NCI-H2171 treated with DMSO at 0.1 percent for 48 hours (cell line): ENCODE measurements at regions not wholly inside any gene's neighbourhood (a gene's known extent, or its start where the extent isn't known, plus 50 kb on each side); places are given as distances from the start of the nearest gene placed in this dataset.

Experiments used
- DNase-seq: peaks from one replicate; lab custom pipeline; 2025; lab: John Stamatoyannopoulos, UW

GRCh38 chr9:134502266-134502791, 139.3 kb upstream of the COL5A1 start:
- DNase-seq = no peak

- no peak for DNase-seq
These were observed 138.8 kb upstream of the COL5A1 start for GRCh38 chr9:134502809-134503211.

GRCh38 chr9:134503301-134504105, 138.1 kb upstream of the COL5A1 start:
- no peak for DNase-seq

GRCh38 chr9:134504106-134504385, 137.6 kb upstream of the COL5A1 start:
- DNase-seq = no peak

- DNase-seq = no peak
These were observed 136.6 kb upstream of the COL5A1 start for GRCh38 chr9:134505032-134505431.

GRCh38 chr9:134509281-134509680, 132.3 kb upstream of the COL5A1 start:
- DNase-seq = no peak

GRCh38 chr9:134509817-134510216, 131.8 kb upstream of the COL5A1 start:
- no peak for DNase-seq

- DNase-seq = peak; percentile 48
These were observed 127.1 kb upstream of the COL5A1 start for GRCh38 chr9:134514503-134514902.

- peak; percentile 21 for DNase-seq
These were observed 126.4 kb upstream of the COL5A1 start for GRCh38 chr9:134515026-134515821.

- DNase-seq = no peak
These were observed 125.1 kb upstream of the COL5A1 start for GRCh38 chr9:134516464-134516863.

- peak; percentile 99 for DNase-seq
These were observed 124.4 kb upstream of the COL5A1 start for GRCh38 chr9:134517069-134517680.

GRCh38 chr9:134518004-134518606, 123.5 kb upstream of the COL5A1 start:
- DNase-seq = no peak

- no peak for DNase-seq
These were observed 122.1 kb upstream of the COL5A1 start for GRCh38 chr9:134519375-134520070.

GRCh38 chr9:134521817-134522501, 119.6 kb upstream of the COL5A1 start:
- no peak for DNase-seq

- DNase-seq = no peak
These were observed 119.1 kb upstream of the COL5A1 start for GRCh38 chr9:134522502-134522848.

- DNase-seq = no peak
These were observed 118.6 kb upstream of the COL5A1 start for GRCh38 chr9:134522976-134523375.

- no peak for DNase-seq
These were observed 116.4 kb upstream of the COL5A1 start for GRCh38 chr9:134525070-134525815.

GRCh38 chr9:134525841-134526583, 115.6 kb upstream of the COL5A1 start:
- DNase-seq = no peak

- DNase-seq = no peak
These were observed 114.8 kb upstream of the COL5A1 start for GRCh38 chr9:134526584-134527477.
